Spleen (tissue), 11 donors: ENCODE measurements at regions not wholly inside any gene's neighbourhood (a gene's known extent, or its start where the extent isn't known, plus 50 kb on each side); places are given as distances from the start of the nearest gene placed in this dataset.

ENCODE experiments used
- DNase-seq: peaks from one replicate; pipeline ENCODE4 v3.0.0-alpha.2; 2020
- H3K27ac ChIP-seq, 8 donors: fragments of 200-600 bp; sonication (generic) in 7 of 8; 1 replicate in 4 of 8; 2 replicates in 4 of 8; pipeline versions ENCODE4 v1.5.0 to v1.8.0; 2016 to 2021; ENCODE audit warnings: inconsistent platforms in 4 of 8, mild to moderate bottlenecking in 4 of 8, moderate library complexity in 1 of 8
- H3K27me3 ChIP-seq, 7 donors: fragments of 200-600 bp; sonication (generic) in 6 of 7; replicated peaks in 1 of 7; 1 replicate in 4 of 7; 2 replicates in 3 of 7; pipeline versions ENCODE4 v1.5.0 to v1.8.0; 2016 to 2021; ENCODE audit warnings: inconsistent platforms in 3 of 7, mild to moderate bottlenecking in 1 of 7
- H3K36me3 ChIP-seq, 6 donors: fragments of 200-600 bp; sonication (generic) in 5 of 6; 1 replicate in 4 of 6; 2 replicates in 2 of 6; pipeline versions ENCODE4 v1.5.0 to v1.8.0; 2016 to 2021; ENCODE audit warnings: inconsistent platforms in 2 of 6
- H3K4me1 ChIP-seq, 6 donors: fragments of 200-600 bp; sonication (generic) in 5 of 6; 1 replicate in 3 of 6; 2 replicates in 3 of 6; pipeline versions ENCODE4 v1.5.0 to v1.8.0; 2016 to 2021; ENCODE audit warnings: inconsistent platforms in 3 of 6
- H3K4me3 ChIP-seq, 8 donors: fragments of 200-600 bp; sonication (generic) in 7 of 8; 1 replicate in 4 of 8; 2 replicates in 4 of 8; pipeline versions ENCODE4 v1.5.0 to v1.8.0; 2016 to 2021; ENCODE audit warnings: inconsistent platforms in 4 of 8, mild to moderate bottlenecking in 4 of 8, moderate library complexity in 2 of 8
- H3K9me3 ChIP-seq, 8 donors: fragments of 200-600 bp; sonication (generic) in 7 of 8; 1 replicate in 4 of 8; 2 replicates in 4 of 8; pipeline versions ENCODE4 v1.5.0 to v1.8.0; 2016 to 2021; ENCODE audit warnings: inconsistent platforms in 4 of 8
- CTCF ChIP-seq, 11 experiments: fragments of 200-600 bp in 7 of 11; fragments of 450-650 bp in 4 of 11; sonication (generic) in 4 of 11; IDR thresholded peaks in 8 of 11; conservative IDR thresholded peaks in 3 of 11; 1 replicate in 7 of 11; 2 replicates in 4 of 11; pipeline versions ENCODE4 v1.4.0 to v1.8.0; 2016 to 2021; ENCODE audit warnings: antibody characterized with exemption in 11 of 11, inconsistent platforms in 4 of 11, mild to moderate bottlenecking in 1 of 11
- POLR2A ChIP-seq, 3 donors: fragments of 450-650 bp; IDR thresholded peaks; one replicate each; pipeline ENCODE4 v1.5.1; 2017; ENCODE audit warnings: antibody characterized with exemption in 3 of 3, mild to moderate bottlenecking in 1 of 3
- POLR2AphosphoS5 ChIP-seq, 3 donors: sonication (generic); formaldehyde crosslinking; IDR thresholded peaks; one replicate each; pipeline ENCODE4 v1.5.1; 2017; ENCODE audit warnings: antibody characterized with exemption in 3 of 3
- WGBS, 5 donors: extraction: QIAGEN DNeasy Blood & Tissue Kit in 3 of 5; methylation state at CpG; one replicate each; pipeline versions ENCODE4 v1.1.5 to v1.1.7; 2013 to 2018; 5-methylcytosine and 5-hydroxymethylcytosine counted together
- intact Hi-C: fragments of 100-400 bp; cut with DNase I; formaldehyde crosslinking; loops from one replicate; pipeline ENCODE4 v1.15.0; 2023; ENCODE audit warnings: low total_unique reads
- donor health status: healthy with polysubstance abuse.
- donor health status: DM: no; HTN: no; CAD: no; lungs with moderate emphysema.
- donor health status: DM: no; HTN: no; CAD: no.
- donor health status: Bipolar disorder and iron deficiency.
- donor health status: healthy.
- donor health status: DM: no; HTN: no; CAD: no.
- donor health status: DM: yes; HTN: yes; CAD: no.

- H3K27me3 ChIP-seq, result no peaks in the 10 kb centered on the region
- H3K4me3 ChIP-seq, result no peak overlapping the region
- no peaks in the 10 kb centered on the region for H3K4me1 ChIP-seq
- no peak for TF ChIP-seq POLR2A (IDR thresholded peaks at IDR 0.05)
- no peak for TF ChIP-seq CTCF (IDR thresholded peaks at IDR 0.05 in 8 of 11, conservative IDR thresholded peaks at IDR 0.05 in 3 of 11)
- no peak for TF ChIP-seq POLR2AphosphoS5 (IDR thresholded peaks at IDR 0.05)
- no peaks in the 10 kb centered on the region for H3K36me3 ChIP-seq
- intact Hi-C loops, result no loop called here
- no peak overlapping the region for H3K27ac ChIP-seq
- 60 to 81% (median 72%) methylated on average over 1 of the region's 1 CpG for WGBS, 5 donors
- H3K9me3 ChIP-seq, result no peaks in the 10 kb centered on the region
- no peak for DNase-seq
These were observed 396.7 kb upstream of the DCC start for GRCh38 chr18:51943281-51943680.

DNA sequence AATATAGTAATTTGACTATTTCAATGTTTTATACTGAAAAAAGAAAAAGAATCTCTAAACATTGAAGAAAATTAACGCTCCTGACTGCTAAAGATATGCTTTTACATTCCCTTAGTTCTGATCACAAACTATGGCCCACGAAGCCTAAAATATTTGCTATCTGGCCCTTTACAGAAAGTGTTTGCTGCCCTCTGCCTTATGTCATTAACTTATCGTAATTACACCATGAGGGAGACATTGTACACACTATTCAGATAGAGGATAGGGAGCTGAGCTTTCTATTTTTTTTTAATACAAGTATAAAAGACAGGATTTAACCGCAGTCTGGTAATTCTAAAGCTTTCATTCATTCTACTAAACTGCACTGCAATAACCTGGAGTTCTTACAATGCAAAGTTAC, 393.1 kb upstream of the DCC start:
- no peaks in the 10 kb centered on the region for H3K27me3 ChIP-seq
- H3K4me1 ChIP-seq, result no peaks in the 10 kb centered on the region
- intact Hi-C loops, result no loop called here
- DNase-seq, result no peak
- TF ChIP-seq POLR2A (IDR thresholded peaks at IDR 0.05) (no peak), CTCF (IDR thresholded peaks at IDR 0.05 in 8 of 11, conservative IDR thresholded peaks at IDR 0.05 in 3 of 11) (no peak), POLR2AphosphoS5 (IDR thresholded peaks at IDR 0.05) (no peak)
- 60 to 79% (median 69%) methylated on average over 4 of the region's 4 CpGs for WGBS, 5 donors
- H3K27ac ChIP-seq, result no peak overlapping the region
- no peak overlapping the region for H3K4me3 ChIP-seq
- H3K36me3 ChIP-seq, result no peaks in the 10 kb centered on the region
- peaks cover 0 to 11% (median 0%) of the 10 kb centered on the region in 8 donors for H3K9me3 ChIP-seq

- TF ChIP-seq CTCF (IDR thresholded peaks at IDR 0.05 in 8 of 11, conservative IDR thresholded peaks at IDR 0.05 in 3 of 11) (no peak), POLR2A (IDR thresholded peaks at IDR 0.05) (no peak), POLR2AphosphoS5 (IDR thresholded peaks at IDR 0.05) (no peak)
- Histone ChIP-seq H3K4me1 (no peaks in the 10 kb centered on the region), H3K27ac (no peak overlapping the region), H3K4me3 (no peak overlapping the region), H3K9me3 (peaks cover 0 to 11% (median 0%) of the 10 kb centered on the region in 8 donors), H3K27me3 (no peaks in the 10 kb centered on the region), H3K36me3 (no peaks in the 10 kb centered on the region)
- intact Hi-C loops, result no loop called here
- 66 to 79% (median 70%) methylated on average over 2 of the region's 2 CpGs for WGBS, 5 donors
- no peak for DNase-seq
These were observed 387.2 kb upstream of the DCC start for GRCh38 chr18:51952844-51953243.

GRCh38 chr18:51953521-51953920, 386.5 kb upstream of the DCC start:
- no peak overlapping the region for H3K27ac ChIP-seq
- intact Hi-C loops, result no loop called here
- H3K9me3 ChIP-seq, result peaks cover 0 to 11% (median 0%) of the 10 kb centered on the region in 8 donors
- no peak for TF ChIP-seq POLR2AphosphoS5 (IDR thresholded peaks at IDR 0.05)
- no peak for TF ChIP-seq CTCF (IDR thresholded peaks at IDR 0.05 in 8 of 11, conservative IDR thresholded peaks at IDR 0.05 in 3 of 11)
- TF ChIP-seq POLR2A (IDR thresholded peaks at IDR 0.05), result no peak
- no peaks in the 10 kb centered on the region for H3K27me3 ChIP-seq
- WGBS, 5 donors, result 53 to 71% (median 65%) methylated on average over 3 of the region's 3 CpGs
- H3K4me3 ChIP-seq, result no peak overlapping the region
- no peaks in the 10 kb centered on the region for H3K36me3 ChIP-seq
- DNase-seq, result no peak
- H3K4me1 ChIP-seq, result no peaks in the 10 kb centered on the region
